Neural progenitor cell (in vitro differentiated cells): ENCODE measurements at regions not wholly inside any gene's neighbourhood (a gene's known extent, or its start where the extent isn't known, plus 50 kb on each side); places are given as distances from the start of the nearest gene placed in this dataset.

Experiments
- DNase-seq: peaks from one replicate; pipeline ENCODE4 v3.0.0-alpha.2; 2016; ENCODE audit warnings: low spot score
- H2AFZ ChIP-seq: fragments of 200-600 bp; sonication (generic); replicated peaks from 2 replicates; pipeline ENCODE4 v1.6.1; 2016; ENCODE audit warnings: antibody characterized with exemption
- H3F3A ChIP-seq: fragments of 200-600 bp; sonication (generic); 2 replicates; pipeline ENCODE4 v1.6.1; 2016; ENCODE audit warnings: antibody characterized with exemption, low read depth
- H3K27ac ChIP-seq: fragments of 200-600 bp; sonication (generic); 2 replicates; pipeline ENCODE4 v1.5.1; 2016; ENCODE audit warnings: mild to moderate bottlenecking
- H3K27me3 ChIP-seq: fragments of 200-600 bp; sonication (generic); 2 replicates; pipeline ENCODE4 v1.6.1; 2016; ENCODE audit warnings: mild to moderate bottlenecking, moderate library complexity
- H3K36me3 ChIP-seq: fragments of 200-600 bp; sonication (generic); 2 replicates; pipeline ENCODE4 v1.5.1; 2016
- H3K4me1 ChIP-seq: fragments of 200-600 bp; sonication (generic); 2 replicates; pipeline ENCODE4 v1.6.1; 2016; ENCODE audit warnings: mixed run types
- H3K4me2 ChIP-seq: fragments of 200-600 bp; sonication (generic); 2 replicates; pipeline ENCODE4 v1.6.1; 2016
- H3K4me3 ChIP-seq: fragments of 200-600 bp; sonication (generic); 2 replicates; pipeline ENCODE4 v1.5.1; 2016
- H3K79me2 ChIP-seq: fragments of 200-600 bp; sonication (generic); 2 replicates; pipeline ENCODE4 v1.6.1; 2016; ENCODE audit warnings: low read depth
- H3K9ac ChIP-seq: fragments of 200-600 bp; sonication (generic); 2 replicates; pipeline ENCODE4 v1.6.1; 2016
- H3K9me3 ChIP-seq: fragments of 200-600 bp; sonication (generic); 2 replicates; pipeline ENCODE4 v1.5.1; 2016; ENCODE audit warnings: low read depth
- H4K20me1 ChIP-seq: fragments of 200-600 bp; sonication (generic); 2 replicates; pipeline ENCODE4 v1.6.1; 2016; ENCODE audit warnings: low read depth
- H3K27ac Mint-ChIP-seq: 3 replicates; pipeline ENCODE4 v1.8.0; 2021; ENCODE audit warnings: mixed read lengths
- H3K27me3 Mint-ChIP-seq: 2 replicates; pipeline ENCODE4 v1.8.0; 2022; ENCODE audit warnings: low read depth, mild to moderate bottlenecking, inconsistent platforms, moderate library complexity, mixed read lengths; ENCODE audit not compliant: insufficient read depth
- H3K36me3 Mint-ChIP-seq: 3 replicates; pipeline ENCODE4 v1.8.0; 2021; ENCODE audit warnings: mixed read lengths
- H3K4me1 Mint-ChIP-seq: 3 replicates; pipeline ENCODE4 v1.8.0; 2021; ENCODE audit warnings: mixed read lengths
- H3K4me3 Mint-ChIP-seq: 3 replicates; pipeline ENCODE4 v1.8.0; 2021; ENCODE audit warnings: mild to moderate bottlenecking, moderate library complexity, mixed read lengths
- H3K9me3 Mint-ChIP-seq: 3 replicates; pipeline ENCODE4 v1.8.0; 2020; ENCODE audit warnings: mixed read lengths
- EZH2 ChIP-seq: fragments of 200-600 bp; sonication (generic); IDR thresholded peaks from 2 replicates; pipeline ENCODE4 v1.6.1; 2017; ENCODE audit warnings: antibody characterized with exemption, mild to moderate bottlenecking, moderate library complexity
- EZH2phosphoT487 ChIP-seq: fragments of 200-600 bp; sonication (generic); IDR thresholded peaks from 2 replicates; pipeline ENCODE4 v1.6.1; 2017; ENCODE audit warnings: antibody characterized with exemption
- TF ChIP-seq, protein P1 (sequence below): fragments of 200-600 bp; sonication (generic); IDR thresholded peaks from 2 replicates; pipeline ENCODE4 v1.5.1; 2017; ENCODE audit warnings: antibody characterized with exemption, mild to moderate bottlenecking

DNA sequence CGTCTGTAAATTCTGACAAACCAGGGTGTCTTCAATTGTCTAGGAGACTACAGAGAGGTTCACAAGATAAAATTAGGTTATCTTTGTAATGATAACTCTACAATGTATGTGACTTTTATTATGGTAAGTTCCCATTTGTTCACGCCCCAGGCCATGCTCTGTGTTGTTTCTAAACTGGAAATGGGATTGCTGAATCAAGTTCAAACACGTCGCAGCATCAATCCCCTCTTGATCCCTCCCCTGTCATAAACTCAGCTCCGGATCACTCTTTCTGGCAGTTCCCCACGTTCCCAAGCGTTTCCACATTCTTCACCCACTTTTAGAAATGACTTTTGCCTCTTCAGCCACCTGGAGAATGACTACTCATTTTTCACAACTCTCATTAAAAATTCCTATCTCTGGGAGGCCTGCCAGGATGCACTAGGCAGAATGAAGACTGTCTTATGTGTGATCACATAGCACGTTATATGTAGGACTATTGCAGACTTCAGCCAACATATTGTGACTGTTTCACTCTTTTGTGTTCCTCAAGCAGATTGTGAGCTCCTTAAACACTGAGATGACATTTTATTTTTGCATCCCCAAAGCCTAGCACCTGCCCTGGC lies 1124.2 kb upstream of the WWC1 start:
- Mint-ChIP-seq H3K36me3 (no peaks in the 10 kb centered on the region), H3K9me3 (no peaks in the 10 kb centered on the region), H3K27me3 (peaks cover 4% of the 10 kb centered on the region), H3K4me1 (peaks cover 5% of the 10 kb centered on the region), H3K27ac (no peak overlapping the region), H3K4me3 (no peak overlapping the region)
- no peak overlapping the region for H3K4me2 ChIP-seq
- H4K20me1 ChIP-seq, result no peaks in the 10 kb centered on the region
- H3K79me2 ChIP-seq, result no peaks in the 10 kb centered on the region
- TF ChIP-seq EZH2phosphoT487 (no peak), EZH2 (no peak)
- TF ChIP-seq, protein P1, sequence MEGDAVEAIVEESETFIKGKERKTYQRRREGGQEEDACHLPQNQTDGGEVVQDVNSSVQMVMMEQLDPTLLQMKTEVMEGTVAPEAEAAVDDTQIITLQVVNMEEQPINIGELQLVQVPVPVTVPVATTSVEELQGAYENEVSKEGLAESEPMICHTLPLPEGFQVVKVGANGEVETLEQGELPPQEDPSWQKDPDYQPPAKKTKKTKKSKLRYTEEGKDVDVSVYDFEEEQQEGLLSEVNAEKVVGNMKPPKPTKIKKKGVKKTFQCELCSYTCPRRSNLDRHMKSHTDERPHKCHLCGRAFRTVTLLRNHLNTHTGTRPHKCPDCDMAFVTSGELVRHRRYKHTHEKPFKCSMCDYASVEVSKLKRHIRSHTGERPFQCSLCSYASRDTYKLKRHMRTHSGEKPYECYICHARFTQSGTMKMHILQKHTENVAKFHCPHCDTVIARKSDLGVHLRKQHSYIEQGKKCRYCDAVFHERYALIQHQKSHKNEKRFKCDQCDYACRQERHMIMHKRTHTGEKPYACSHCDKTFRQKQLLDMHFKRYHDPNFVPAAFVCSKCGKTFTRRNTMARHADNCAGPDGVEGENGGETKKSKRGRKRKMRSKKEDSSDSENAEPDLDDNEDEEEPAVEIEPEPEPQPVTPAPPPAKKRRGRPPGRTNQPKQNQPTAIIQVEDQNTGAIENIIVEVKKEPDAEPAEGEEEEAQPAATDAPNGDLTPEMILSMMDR, result no peak
- H3F3A ChIP-seq, result no peaks in the 10 kb centered on the region
- H2AFZ ChIP-seq, result no peak overlapping the region
- H3K36me3 ChIP-seq, result no peaks in the 10 kb centered on the region
- no peak overlapping the region for H3K27ac ChIP-seq
- no peak overlapping the region for H3K4me3 ChIP-seq
- no peaks in the 10 kb centered on the region for H3K9me3 ChIP-seq
- H3K27me3 ChIP-seq, result no peaks in the 10 kb centered on the region
- H3K9ac ChIP-seq, result no peak overlapping the region
- no peaks in the 10 kb centered on the region for H3K4me1 ChIP-seq
- no peak for DNase-seq

GRCh38 chr5:167168971-167169370 lies 1122.5 kb upstream of the WWC1 start:
- Histone ChIP-seq H3F3A (no peaks in the 10 kb centered on the region), H3K27ac (no peak overlapping the region), H3K36me3 (no peaks in the 10 kb centered on the region), H3K79me2 (no peaks in the 10 kb centered on the region), H3K9ac (no peak overlapping the region), H2AFZ (no peak overlapping the region), H4K20me1 (no peaks in the 10 kb centered on the region), H3K4me1 (no peaks in the 10 kb centered on the region), H3K27me3 (no peaks in the 10 kb centered on the region), H3K9me3 (no peaks in the 10 kb centered on the region), H3K4me3 (no peak overlapping the region), H3K4me2 (no peak overlapping the region)
- no peak for DNase-seq
- no peak overlapping the region for H3K4me3 Mint-ChIP-seq
- H3K36me3 Mint-ChIP-seq, result no peaks in the 10 kb centered on the region
- H3K27me3 Mint-ChIP-seq, result peaks cover 4% of the 10 kb centered on the region
- peaks cover 5% of the 10 kb centered on the region for H3K4me1 Mint-ChIP-seq
- TF ChIP-seq EZH2phosphoT487 (no peak), EZH2 (no peak)
- TF ChIP-seq, protein P1, result no peak
- H3K27ac Mint-ChIP-seq, result no peak overlapping the region
- no peaks in the 10 kb centered on the region for H3K9me3 Mint-ChIP-seq

GRCh38 chr5:167171056-167171455 lies 1120.4 kb upstream of the WWC1 start:
- no peak for DNase-seq
- H3K4me1 Mint-ChIP-seq, result no peaks in the 10 kb centered on the region
- no peak overlapping the region for H3K9ac ChIP-seq
- no peak overlapping the region for H3K4me2 ChIP-seq
- no peak for TF ChIP-seq EZH2
- TF ChIP-seq, protein P1, result no peak
- TF ChIP-seq EZH2phosphoT487, result no peak
- no peaks in the 10 kb centered on the region for H3F3A ChIP-seq
- H3K4me3 ChIP-seq, result no peak overlapping the region
- H3K27me3 Mint-ChIP-seq, result no peaks in the 10 kb centered on the region
- no peaks in the 10 kb centered on the region for H3K79me2 ChIP-seq
- no peak overlapping the region for H2AFZ ChIP-seq
- H3K27ac Mint-ChIP-seq, result no peak overlapping the region
- no peaks in the 10 kb centered on the region for H3K36me3 ChIP-seq
- no peaks in the 10 kb centered on the region for H3K4me1 ChIP-seq
- H3K9me3 ChIP-seq, result no peaks in the 10 kb centered on the region
- no peaks in the 10 kb centered on the region for H3K9me3 Mint-ChIP-seq
- no peak overlapping the region for H3K4me3 Mint-ChIP-seq
- no peak overlapping the region for H3K27ac ChIP-seq
- no peaks in the 10 kb centered on the region for H3K27me3 ChIP-seq
- no peaks in the 10 kb centered on the region for H3K36me3 Mint-ChIP-seq
- H4K20me1 ChIP-seq, result no peaks in the 10 kb centered on the region
